Neural cell (in vitro differentiated cells): ENCODE measurements at regions not wholly inside any gene's neighbourhood (a gene's known extent, or its start where the extent isn't known, plus 50 kb on each side); places are given as distances from the start of the nearest gene placed in this dataset.

Experiments
- CTCF ChIP-seq: fragments of 450-650 bp; IDR thresholded peaks from 2 replicates; pipeline ENCODE4 v1.5.1; 2014; ENCODE audit warnings: antibody characterized with exemption, mild to moderate bottlenecking, moderate library complexity; ENCODE audit not compliant: poor library complexity, severe bottlenecking
- EP300 ChIP-seq: fragments of 450-650 bp; conservative IDR thresholded peaks from 2 replicates; pipeline ENCODE4 v1.6.1; 2014; ENCODE audit warnings: antibody characterized with exemption, mild to moderate bottlenecking, moderate library complexity; ENCODE audit not compliant: poor library complexity, severe bottlenecking
- POLR2AphosphoS5 ChIP-seq: IDR thresholded peaks from 2 replicates; pipeline ENCODE4 v1.6.1; 2012

GRCh38 chr2:129252781-129253460 lies 726.5 kb upstream of the RAB6C start:
- no peak for TF ChIP-seq CTCF
- TF ChIP-seq EP300: no peak
- TF ChIP-seq POLR2AphosphoS5: no peak
